ENCODE measurements at regions not wholly inside any gene's neighbourhood (a gene's known extent, or its start where the extent isn't known, plus 50 kb on each side); places are given as distances from the start of the nearest gene placed in this dataset.

GRCh38 chr5:2653991-2654390, 97.5 kb downstream of the IRX2 start:
- TF ChIP-seq POLR2A (IDR thresholded peaks at IDR 0.05) (no peak), CTCF (IDR thresholded peaks at IDR 0.05) (no peak), POLR2AphosphoS5 (IDR thresholded peaks at IDR 0.05) (no peak), EP300 (IDR thresholded peaks at IDR 0.05) (no peak)
